ENCODE measurements at regions not wholly inside any gene's neighbourhood (a gene's known extent, or its start where the extent isn't known, plus 50 kb on each side); places are given as distances from the start of the nearest gene placed in this dataset.

DNA sequence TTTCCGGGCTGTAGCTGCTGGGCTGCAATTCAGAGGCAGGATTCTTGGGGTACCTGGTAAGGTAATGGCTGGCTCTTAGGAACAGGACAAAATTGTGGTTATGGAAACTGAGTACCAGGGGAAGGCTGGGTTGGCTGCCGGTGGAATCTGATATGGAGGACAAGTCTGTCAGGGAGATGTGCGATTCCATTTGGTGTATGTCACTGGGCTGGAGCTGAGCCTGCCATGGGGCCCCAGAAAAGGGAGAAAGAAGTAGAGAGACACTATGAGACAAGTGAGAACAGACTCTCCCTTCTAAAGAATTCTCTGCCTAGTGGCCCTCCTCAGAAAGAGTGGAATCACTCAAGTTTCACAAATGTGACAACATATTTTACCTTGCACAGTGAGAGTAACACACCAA lies 368.2 kb upstream of the ROPN1 start:
- TF ChIP-seq, protein P1, sequence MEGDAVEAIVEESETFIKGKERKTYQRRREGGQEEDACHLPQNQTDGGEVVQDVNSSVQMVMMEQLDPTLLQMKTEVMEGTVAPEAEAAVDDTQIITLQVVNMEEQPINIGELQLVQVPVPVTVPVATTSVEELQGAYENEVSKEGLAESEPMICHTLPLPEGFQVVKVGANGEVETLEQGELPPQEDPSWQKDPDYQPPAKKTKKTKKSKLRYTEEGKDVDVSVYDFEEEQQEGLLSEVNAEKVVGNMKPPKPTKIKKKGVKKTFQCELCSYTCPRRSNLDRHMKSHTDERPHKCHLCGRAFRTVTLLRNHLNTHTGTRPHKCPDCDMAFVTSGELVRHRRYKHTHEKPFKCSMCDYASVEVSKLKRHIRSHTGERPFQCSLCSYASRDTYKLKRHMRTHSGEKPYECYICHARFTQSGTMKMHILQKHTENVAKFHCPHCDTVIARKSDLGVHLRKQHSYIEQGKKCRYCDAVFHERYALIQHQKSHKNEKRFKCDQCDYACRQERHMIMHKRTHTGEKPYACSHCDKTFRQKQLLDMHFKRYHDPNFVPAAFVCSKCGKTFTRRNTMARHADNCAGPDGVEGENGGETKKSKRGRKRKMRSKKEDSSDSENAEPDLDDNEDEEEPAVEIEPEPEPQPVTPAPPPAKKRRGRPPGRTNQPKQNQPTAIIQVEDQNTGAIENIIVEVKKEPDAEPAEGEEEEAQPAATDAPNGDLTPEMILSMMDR (IDR thresholded peaks at IDR 0.05): no peak
- TF ChIP-seq POLR2A (IDR thresholded peaks at IDR 0.05): no peak

GRCh38 chr3:124360563-124360962 lies 368.6 kb upstream of the ROPN1 start:
- TF ChIP-seq POLR2A (IDR thresholded peaks at IDR 0.05): no peak
- no peak for TF ChIP-seq EP300 (IDR thresholded peaks at IDR 0.05)
- TF ChIP-seq, protein P1 (IDR thresholded peaks at IDR 0.05): no peak
- Histone ChIP-seq H3K27me3 (no peaks in the 10 kb centered on the region), H3K9me3 (no peaks in the 10 kb centered on the region), H3K4me1 (ENCODE audit: insufficient read depth) (no peaks in the 10 kb centered on the region), H3K4me3 (no peak overlapping the region), H3K36me3 (no peaks in the 10 kb centered on the region), H3K27ac (no peak overlapping the region)
- DNase-seq: no peak
- intact Hi-C loops (cut with DNase I): no loop called here
- 36 to 52% (median 48%) methylated on average over 3 of the region's 3 CpGs for WGBS, 3 donors

More for the DNA sequence above, 368.2 kb upstream of the ROPN1 start:
- no peaks in the 10 kb centered on the region for H3K27me3 ChIP-seq
- DNase-seq: no peak
- no peaks in the 10 kb centered on the region for H3K36me3 ChIP-seq
- H3K9me3 ChIP-seq: no peaks in the 10 kb centered on the region
- no peak overlapping the region for H3K27ac ChIP-seq
- H3K4me1 ChIP-seq (ENCODE audit: insufficient read depth): no peaks in the 10 kb centered on the region
- 63 to 70% (median 70%) methylated on average over 3 of the region's 3 CpGs for WGBS, 3 donors
- H3K4me3 ChIP-seq: no peak overlapping the region
- intact Hi-C loops (cut with DNase I): no loop called here

DNA sequence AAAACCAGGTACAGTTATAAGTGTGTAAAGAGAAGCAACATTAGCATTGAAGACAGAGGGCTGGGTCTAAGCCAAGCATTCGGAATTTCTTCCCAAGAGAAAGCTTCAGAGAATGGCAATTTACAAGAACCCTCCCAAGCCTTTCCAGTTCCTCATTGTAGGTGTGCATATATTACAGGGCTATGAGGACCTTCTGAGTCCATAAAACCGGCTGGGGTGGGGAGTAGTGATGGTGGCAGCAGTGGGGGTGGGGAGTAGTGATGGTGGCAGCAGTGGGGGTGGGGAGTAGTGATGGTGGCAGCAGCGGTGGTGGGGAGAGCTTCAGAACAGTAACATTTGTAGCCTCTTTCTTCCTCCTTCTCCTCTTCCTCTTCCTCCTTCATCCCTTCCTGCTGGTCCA lies 368.7 kb upstream of the UMPS start:
- Histone ChIP-seq H3K9me3 (no peaks in the 10 kb centered on the region), H3K4me3 (no peak overlapping the region), H3K27ac (no peak overlapping the region), H3K36me3 (no peaks in the 10 kb centered on the region), H3K4me1 (ENCODE audit: insufficient read depth) (no peaks in the 10 kb centered on the region), H3K27me3 (no peaks in the 10 kb centered on the region)
- DNase-seq: no peak
- TF ChIP-seq, protein P1 (IDR thresholded peaks at IDR 0.05): no peak
- TF ChIP-seq EP300 (IDR thresholded peaks at IDR 0.05): no peak
- no peak for TF ChIP-seq POLR2A (IDR thresholded peaks at IDR 0.05)
- intact Hi-C loops (cut with DNase I): no loop called here
- 90 to 94% (median 93%) methylated on average over 3 of the region's 3 CpGs for WGBS, 3 donors

- DNase-seq: no peak
- WGBS, 3 donors: 84 to 87% (median 86%) methylated on average over 2 of the region's 2 CpGs
- Histone ChIP-seq H3K27ac (no peak overlapping the region), H3K27me3 (no peaks in the 10 kb centered on the region), H3K4me1 (ENCODE audit: insufficient read depth) (no peaks in the 10 kb centered on the region), H3K9me3 (no peaks in the 10 kb centered on the region), H3K4me3 (no peak overlapping the region), H3K36me3 (no peaks in the 10 kb centered on the region)
- intact Hi-C loops (cut with DNase I): no loop called here
- TF ChIP-seq POLR2A (IDR thresholded peaks at IDR 0.05) (no peak), EP300 (IDR thresholded peaks at IDR 0.05) (no peak)
- TF ChIP-seq, protein P1 (IDR thresholded peaks at IDR 0.05): no peak
These were observed 367.8 kb upstream of the UMPS start for GRCh38 chr3:124362455-124362854.

DNA sequence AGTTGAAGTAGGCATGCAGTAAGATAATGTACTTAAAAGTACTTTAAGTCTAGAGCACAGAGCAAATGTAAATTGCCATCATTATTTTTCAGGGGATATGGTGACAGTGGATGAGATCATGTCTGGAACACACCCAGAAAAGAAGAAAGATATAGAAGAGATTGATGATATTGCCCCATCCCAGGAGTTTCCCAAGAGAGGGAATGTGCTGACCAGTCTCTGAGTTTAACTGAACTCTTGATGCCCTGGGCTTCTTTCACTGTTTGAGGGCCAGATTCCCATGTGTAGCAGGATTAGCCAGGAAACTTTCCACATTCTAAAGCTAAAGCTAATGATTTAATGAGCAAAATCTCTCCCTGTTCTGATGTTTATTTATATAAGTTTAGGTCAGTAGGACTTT lies 366.8 kb upstream of the UMPS start:
- DNase-seq: no peak
- no peaks in the 10 kb centered on the region for H3K9me3 ChIP-seq
- TF ChIP-seq EP300 (IDR thresholded peaks at IDR 0.05) (no peak), POLR2A (IDR thresholded peaks at IDR 0.05) (no peak)
- TF ChIP-seq, protein P1 (IDR thresholded peaks at IDR 0.05): no peak
- no peaks in the 10 kb centered on the region for H3K4me1 ChIP-seq (ENCODE audit: insufficient read depth)
- no peaks in the 10 kb centered on the region for H3K27me3 ChIP-seq
- no peaks in the 10 kb centered on the region for H3K36me3 ChIP-seq
- H3K27ac ChIP-seq: no peak overlapping the region
- no peak overlapping the region for H3K4me3 ChIP-seq
- intact Hi-C loops (cut with DNase I): no loop called here
